ENCODE measurements at regions not wholly inside any gene's neighbourhood (a gene's known extent, or its start where the extent isn't known, plus 50 kb on each side); places are given as distances from the start of the nearest gene placed in this dataset.

DNA sequence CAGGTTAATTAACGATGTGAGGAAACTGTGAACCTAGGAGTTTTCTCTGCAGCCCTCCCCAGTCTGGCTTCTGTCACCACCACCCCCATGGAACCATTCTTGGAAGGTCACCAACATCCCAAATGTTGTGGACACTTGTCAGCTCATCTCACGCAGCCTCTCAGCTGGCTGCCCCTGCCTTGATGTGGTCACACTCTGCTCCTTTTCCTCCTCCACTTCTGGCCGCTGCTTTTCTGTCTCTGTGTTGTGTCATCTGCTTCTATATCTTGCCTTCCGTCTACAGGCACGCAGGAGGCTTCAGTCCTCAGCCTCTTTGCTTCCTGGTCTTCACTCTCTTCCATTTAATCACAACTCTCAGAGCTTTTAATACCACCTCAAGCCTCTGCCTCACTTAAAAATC, 371.5 kb upstream of the SLIT2 start:
- H3K27ac Mint-ChIP-seq: no peak overlapping the region
- H3K4me1 Mint-ChIP-seq: no peaks in the 10 kb centered on the region
- no peak overlapping the region for H3K4me3 Mint-ChIP-seq
- no peaks in the 10 kb centered on the region for H3K27me3 Mint-ChIP-seq
- no peaks in the 10 kb centered on the region for H3K36me3 Mint-ChIP-seq
- peaks cover 0 to 12% (median 5%) of the 10 kb centered on the region in 3 donors for H3K9me3 Mint-ChIP-seq

DNA sequence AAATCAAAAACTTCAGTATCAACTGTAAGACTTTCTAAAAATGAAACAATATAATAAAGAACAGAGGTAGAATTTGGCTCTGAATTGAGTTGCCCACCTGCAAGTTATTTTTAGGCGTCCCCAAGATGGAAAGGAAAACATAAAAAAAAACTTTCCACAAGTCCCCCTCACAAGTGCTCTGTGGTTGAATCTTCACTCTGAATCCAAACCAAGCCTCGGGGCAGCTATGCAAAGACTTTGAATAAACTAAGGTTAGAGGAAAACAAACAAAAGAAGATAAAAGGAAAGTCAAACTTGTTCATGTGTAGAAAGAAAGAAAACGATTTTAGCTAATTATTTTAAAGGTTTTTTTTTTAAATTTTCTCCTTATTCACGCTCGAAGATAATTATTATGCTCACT, 372.4 kb upstream of the SLIT2 start:
- Mint-ChIP-seq H3K27me3 (no peaks in the 10 kb centered on the region), H3K36me3 (no peaks in the 10 kb centered on the region), H3K4me1 (no peaks in the 10 kb centered on the region), H3K27ac (no peak overlapping the region), H3K4me3 (no peak overlapping the region), H3K9me3 (peaks cover 0 to 12% (median 5%) of the 10 kb centered on the region in 3 donors)

DNA sequence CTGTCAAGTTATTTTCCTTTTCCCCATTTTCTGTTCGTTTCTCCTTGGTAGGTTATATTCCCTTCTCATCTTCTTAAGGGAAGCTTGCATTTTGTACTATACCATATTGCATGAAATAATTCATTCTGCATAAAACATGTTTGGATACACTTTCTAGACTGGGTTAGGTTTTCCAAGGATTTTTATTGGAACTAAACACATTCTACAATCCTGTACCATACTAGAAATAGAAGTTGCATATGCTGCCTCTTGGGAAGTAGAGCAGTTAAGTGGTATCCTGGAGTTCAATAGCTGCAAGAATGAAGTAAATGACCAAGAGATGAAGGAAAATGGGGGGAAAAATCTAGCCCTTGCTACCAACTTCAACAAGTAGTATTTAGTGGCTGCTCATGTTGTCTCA, 393.7 kb upstream of the SLIT2 start:
- no peaks in the 10 kb centered on the region for H3K27me3 Mint-ChIP-seq

DNA sequence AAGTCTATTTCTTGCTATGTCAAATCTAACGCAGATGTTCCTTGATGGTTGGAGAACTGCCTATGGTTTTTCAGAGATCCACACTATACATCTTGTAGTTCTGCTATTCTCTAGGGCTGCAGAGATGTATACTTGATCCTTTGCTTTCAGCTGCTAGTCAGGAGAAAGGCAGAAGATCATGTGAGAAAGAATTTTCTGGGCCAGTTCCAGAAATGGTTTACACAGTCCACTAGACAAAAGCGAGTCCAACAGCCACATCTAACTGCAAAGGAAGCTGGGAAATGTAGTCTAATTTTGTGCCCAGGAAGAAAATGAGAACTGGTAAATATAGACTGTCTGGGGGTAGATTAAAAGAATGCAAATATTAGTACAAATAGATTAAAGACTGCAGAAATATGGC, 394.3 kb upstream of the SLIT2 start:
- Mint-ChIP-seq H3K4me1 (no peaks in the 10 kb centered on the region), H3K9me3 (peaks cover 4 to 15% (median 8%) of the 10 kb centered on the region in 3 donors), H3K27me3 (no peaks in the 10 kb centered on the region), H3K36me3 (no peaks in the 10 kb centered on the region), H3K4me3 (no peak overlapping the region), H3K27ac (no peak overlapping the region)

More for the DNA sequence above, 393.7 kb upstream of the SLIT2 start:
- H3K4me1 Mint-ChIP-seq: no peaks in the 10 kb centered on the region
- H3K27ac Mint-ChIP-seq: no peak overlapping the region
- no peak overlapping the region for H3K4me3 Mint-ChIP-seq
- H3K36me3 Mint-ChIP-seq: no peaks in the 10 kb centered on the region
- H3K9me3 Mint-ChIP-seq: peaks cover 4 to 13% (median 8%) of the 10 kb centered on the region in 3 donors

DNA sequence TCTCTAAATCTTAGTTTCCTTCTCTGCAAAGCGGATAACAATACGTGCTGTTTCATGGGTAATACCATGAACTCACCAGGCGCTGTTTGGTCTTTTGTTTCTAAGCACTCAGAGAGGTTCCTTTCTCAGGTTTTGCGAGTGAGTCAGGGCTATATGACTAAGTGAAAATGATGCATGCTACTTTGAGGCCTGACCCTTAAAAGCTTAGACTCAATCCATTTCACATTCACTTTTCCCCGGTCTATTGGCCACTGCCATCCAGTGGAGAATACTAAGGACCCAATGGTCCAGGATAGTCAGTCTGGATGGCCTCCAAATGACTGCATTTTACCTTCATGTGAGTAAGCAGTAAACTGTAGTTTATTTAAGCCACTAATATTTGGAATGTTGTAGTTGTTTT, 400.8 kb upstream of the SLIT2 start:
- H3K4me1 Mint-ChIP-seq: no peaks in the 10 kb centered on the region
- no peak overlapping the region for H3K4me3 Mint-ChIP-seq
- no peaks in the 10 kb centered on the region for H3K36me3 Mint-ChIP-seq
- H3K9me3 Mint-ChIP-seq: peaks cover 2 to 14% (median 3%) of the 10 kb centered on the region in 3 donors
- no peak overlapping the region for H3K27ac Mint-ChIP-seq
- H3K27me3 Mint-ChIP-seq: no peaks in the 10 kb centered on the region

DNA sequence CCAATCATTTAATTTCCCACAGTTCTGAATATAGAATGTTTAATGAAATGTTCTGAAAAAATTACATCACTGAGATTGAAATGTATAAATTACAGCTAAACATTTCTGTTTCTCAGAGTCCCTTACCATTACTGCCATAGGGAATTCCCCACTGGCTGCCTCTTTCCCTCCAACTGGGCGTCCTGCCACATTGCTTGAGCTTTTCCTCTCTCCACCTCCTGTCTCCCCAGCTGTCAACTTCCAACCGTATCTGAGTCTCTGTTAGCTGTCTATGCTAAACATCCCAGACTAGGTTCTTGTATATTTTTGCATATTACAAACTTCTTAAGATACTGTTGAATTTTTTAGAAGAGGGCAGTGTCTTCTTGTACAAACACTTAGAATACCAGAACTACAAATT, 407.3 kb upstream of the SLIT2 start:
- peaks cover 0 to 12% (median 3%) of the 10 kb centered on the region in 3 donors for H3K9me3 Mint-ChIP-seq
- H3K4me1 Mint-ChIP-seq: no peaks in the 10 kb centered on the region
- no peak overlapping the region for H3K27ac Mint-ChIP-seq
- H3K27me3 Mint-ChIP-seq: no peaks in the 10 kb centered on the region
- no peaks in the 10 kb centered on the region for H3K36me3 Mint-ChIP-seq
- H3K4me3 Mint-ChIP-seq: no peak overlapping the region

DNA sequence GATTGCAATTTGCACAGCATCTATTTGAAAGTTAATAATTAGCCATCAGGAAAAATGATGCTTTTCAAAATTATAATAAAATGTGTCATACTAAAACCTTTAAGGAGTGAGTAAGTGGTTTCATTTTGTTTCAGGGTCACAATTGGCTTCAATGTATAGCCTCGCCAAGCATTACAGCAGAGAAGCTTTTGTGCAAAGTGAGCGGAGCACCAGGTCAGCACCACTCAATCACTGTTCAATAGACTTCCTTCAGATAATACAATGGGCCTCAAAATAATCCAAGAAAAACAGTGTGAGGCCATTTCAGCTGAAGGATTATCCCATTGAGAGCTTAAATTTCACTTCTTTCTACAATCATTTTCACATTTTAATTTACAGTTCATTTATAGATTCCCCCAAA, 409.2 kb upstream of the SLIT2 start:
- H3K27ac Mint-ChIP-seq: no peak overlapping the region
- no peak overlapping the region for H3K4me3 Mint-ChIP-seq
- no peaks in the 10 kb centered on the region for H3K27me3 Mint-ChIP-seq
- H3K36me3 Mint-ChIP-seq: no peaks in the 10 kb centered on the region
- peaks cover 0 to 12% (median 3%) of the 10 kb centered on the region in 3 donors for H3K9me3 Mint-ChIP-seq
- H3K4me1 Mint-ChIP-seq: no peaks in the 10 kb centered on the region

DNA sequence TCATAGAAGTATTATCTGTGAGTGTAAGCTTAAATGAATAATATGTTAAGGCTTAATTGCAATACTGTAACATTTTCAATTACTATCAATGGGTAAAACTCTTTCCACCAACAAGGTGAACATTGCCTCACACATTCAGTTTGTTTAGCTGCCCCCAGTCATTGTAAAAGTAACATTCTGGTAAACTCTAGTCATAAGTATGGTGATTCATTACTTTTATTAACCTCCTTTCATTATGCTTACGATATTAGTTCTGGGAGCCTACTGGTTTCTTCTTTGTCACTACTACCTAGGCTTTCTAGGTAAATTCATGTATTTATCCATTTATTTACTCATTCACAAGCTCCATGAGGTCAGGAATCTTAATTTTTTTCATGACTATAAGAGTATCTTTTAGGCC, 412.8 kb upstream of the SLIT2 start:
- H3K4me1 Mint-ChIP-seq: no peaks in the 10 kb centered on the region
- no peak overlapping the region for H3K27ac Mint-ChIP-seq
- H3K9me3 Mint-ChIP-seq: peaks cover 0 to 19% (median 4%) of the 10 kb centered on the region in 3 donors
- H3K4me3 Mint-ChIP-seq: no peak overlapping the region
- no peaks in the 10 kb centered on the region for H3K27me3 Mint-ChIP-seq
- no peaks in the 10 kb centered on the region for H3K36me3 Mint-ChIP-seq

DNA sequence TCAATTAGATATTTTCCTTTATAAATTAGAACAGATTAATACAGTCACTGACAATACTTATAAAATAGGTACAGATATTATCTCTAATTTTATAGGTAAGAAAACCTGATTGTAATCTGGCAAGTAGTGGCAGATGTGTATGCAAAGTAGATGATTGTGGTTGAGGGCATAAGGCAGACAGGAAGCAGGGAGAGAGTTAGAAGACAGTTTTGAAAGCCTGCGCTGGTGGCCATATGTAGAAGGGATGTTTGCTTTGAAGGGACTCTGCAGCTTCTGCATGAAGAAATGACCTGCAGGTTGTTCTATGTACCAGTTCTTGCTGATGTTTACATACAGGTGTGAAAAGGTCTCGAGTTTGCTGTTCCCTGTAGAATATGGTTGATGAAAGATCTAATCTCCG, 416.3 kb upstream of the SLIT2 start:
- Mint-ChIP-seq H3K9me3 (peaks cover 0 to 12% (median 1%) of the 10 kb centered on the region in 3 donors), H3K4me3 (no peak overlapping the region), H3K36me3 (no peaks in the 10 kb centered on the region), H3K27ac (no peak overlapping the region), H3K27me3 (no peaks in the 10 kb centered on the region), H3K4me1 (no peaks in the 10 kb centered on the region)

DNA sequence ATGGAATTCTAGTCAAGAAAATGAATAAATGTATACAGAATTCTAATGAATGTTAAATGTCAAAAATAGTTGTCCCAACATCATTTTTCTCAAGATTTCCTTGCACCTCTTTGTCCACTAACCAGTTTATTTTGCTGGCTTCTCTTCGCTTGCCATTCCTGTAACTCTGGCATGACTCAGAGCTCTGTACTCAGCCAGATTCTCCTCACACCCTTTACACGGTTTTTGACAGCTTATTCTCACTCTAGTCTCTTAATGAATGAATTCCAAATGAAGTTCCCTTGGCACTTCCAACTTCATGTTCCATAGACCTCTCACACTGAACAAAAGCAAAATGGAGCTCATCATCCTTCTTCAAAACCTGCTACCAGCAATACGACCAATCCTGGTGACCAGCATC, 419.3 kb upstream of the SLIT2 start:
- peaks cover 1 to 10% (median 2%) of the 10 kb centered on the region in 3 donors for H3K9me3 Mint-ChIP-seq
- no peaks in the 10 kb centered on the region for H3K4me1 Mint-ChIP-seq
- H3K27ac Mint-ChIP-seq: no peak overlapping the region
- no peak overlapping the region for H3K4me3 Mint-ChIP-seq
- no peaks in the 10 kb centered on the region for H3K27me3 Mint-ChIP-seq
- peaks cover 3% of the 10 kb centered on the region for H3K36me3 Mint-ChIP-seq

DNA sequence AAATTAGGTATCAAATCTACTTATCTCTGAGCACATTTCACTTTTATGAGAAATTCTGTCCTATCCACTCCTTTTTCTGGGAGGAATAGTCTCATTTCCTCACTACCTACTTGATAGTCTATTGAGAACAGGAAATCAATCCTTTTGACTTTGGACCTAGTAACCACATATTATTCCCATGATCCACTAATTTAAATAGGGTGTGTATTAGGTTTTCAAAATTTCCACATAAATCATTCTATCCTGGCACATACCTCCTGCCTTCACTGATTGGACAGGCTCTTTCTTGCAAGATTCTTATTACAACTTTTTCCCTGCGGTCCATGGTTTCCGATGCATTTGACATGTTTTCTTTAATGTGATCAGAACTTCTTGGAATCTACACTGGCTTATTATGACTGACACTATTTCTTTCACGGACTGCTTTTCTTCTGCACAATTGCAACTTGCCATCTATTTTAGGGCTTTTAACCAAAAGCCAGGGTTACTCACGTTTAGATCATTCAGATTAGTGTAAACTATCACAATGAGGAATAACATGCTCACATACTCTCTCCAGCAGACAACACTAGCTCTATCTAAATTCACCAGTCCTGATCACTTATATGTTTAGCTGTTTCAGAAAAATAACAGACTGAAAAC, 419.9 kb upstream of the SLIT2 start:
- H3K4me3 Mint-ChIP-seq: no peak overlapping the region
- H3K4me1 Mint-ChIP-seq: no peaks in the 10 kb centered on the region
- no peak overlapping the region for H3K27ac Mint-ChIP-seq
- H3K36me3 Mint-ChIP-seq: peaks cover 3% of the 10 kb centered on the region
- H3K27me3 Mint-ChIP-seq: no peaks in the 10 kb centered on the region
- peaks cover 1 to 10% (median 3%) of the 10 kb centered on the region in 3 donors for H3K9me3 Mint-ChIP-seq

DNA sequence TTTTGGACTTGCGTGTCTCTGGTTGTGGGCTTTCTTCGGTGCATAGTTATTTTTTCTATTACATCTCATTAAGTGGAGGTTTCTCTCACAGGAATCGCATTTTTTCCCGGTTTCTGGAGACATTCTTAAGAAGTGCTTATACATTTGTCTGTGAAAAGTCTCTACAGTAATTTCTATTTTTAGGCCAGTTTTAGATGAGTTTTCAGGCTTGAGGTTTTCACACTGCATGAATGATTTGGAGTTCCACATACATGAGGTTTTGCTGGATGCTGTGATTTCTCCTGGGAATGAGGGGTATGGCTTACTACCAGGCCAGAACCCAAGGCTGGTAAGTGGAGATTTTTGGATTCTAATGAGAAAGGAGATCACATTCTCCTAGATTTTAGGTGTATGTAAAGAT, 422.6 kb upstream of the SLIT2 start:
- H3K36me3 Mint-ChIP-seq: peaks cover 3% of the 10 kb centered on the region
- no peaks in the 10 kb centered on the region for H3K27me3 Mint-ChIP-seq
- no peak overlapping the region for H3K4me3 Mint-ChIP-seq
- no peak overlapping the region for H3K27ac Mint-ChIP-seq
- peaks cover 0 to 3% (median 3%) of the 10 kb centered on the region in 3 donors for H3K9me3 Mint-ChIP-seq
- H3K4me1 Mint-ChIP-seq: no peaks in the 10 kb centered on the region

DNA sequence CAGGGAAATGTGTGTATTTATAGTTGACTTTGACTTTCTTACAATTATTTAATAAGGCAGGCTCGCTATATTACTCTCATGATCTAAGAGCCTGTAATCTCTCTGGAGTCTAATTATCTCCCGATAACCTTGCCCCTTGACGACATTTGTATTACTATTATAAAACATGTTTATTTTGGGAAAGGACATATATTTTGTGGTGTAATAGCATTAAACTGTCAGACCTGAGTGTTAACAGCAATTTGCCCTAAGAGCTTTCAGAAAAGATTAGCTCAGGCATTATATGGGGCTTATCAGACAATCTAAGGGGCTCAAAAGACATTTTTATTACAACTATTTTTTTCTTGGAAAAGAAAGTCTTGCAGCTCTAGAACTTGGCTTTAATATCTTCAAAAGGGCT, 427.9 kb upstream of the SLIT2 start:
- Mint-ChIP-seq H3K4me1 (no peaks in the 10 kb centered on the region), H3K27ac (no peak overlapping the region), H3K4me3 (no peak overlapping the region), H3K9me3 (peaks cover 1 to 3% (median 1%) of the 10 kb centered on the region in 3 donors), H3K36me3 (peaks cover 3% of the 10 kb centered on the region), H3K27me3 (no peaks in the 10 kb centered on the region)

DNA sequence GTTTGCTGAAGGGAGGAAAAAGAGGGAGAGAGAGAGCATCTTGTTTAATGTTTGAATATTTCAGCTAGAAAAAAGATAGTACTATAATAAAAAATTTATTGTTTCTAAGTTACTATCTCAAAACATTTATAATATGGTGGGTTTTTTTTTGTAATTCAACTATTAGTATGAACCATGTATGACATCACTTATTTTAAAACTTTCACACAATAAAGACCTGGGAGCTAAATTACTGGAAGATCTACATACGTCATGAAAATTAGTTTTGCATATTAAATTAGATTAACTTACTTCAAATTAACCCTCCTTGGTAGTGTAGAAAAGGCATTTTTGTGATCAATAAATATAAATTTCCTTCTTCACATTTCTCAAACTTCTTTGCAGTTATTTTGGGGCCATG, 432.0 kb upstream of the SLIT2 start:
- Mint-ChIP-seq H3K4me3 (no peak overlapping the region), H3K27me3 (no peaks in the 10 kb centered on the region), H3K36me3 (no peaks in the 10 kb centered on the region), H3K4me1 (no peaks in the 10 kb centered on the region), H3K9me3 (peaks cover 0 to 4% (median 3%) of the 10 kb centered on the region in 3 donors), H3K27ac (no peak overlapping the region)

DNA sequence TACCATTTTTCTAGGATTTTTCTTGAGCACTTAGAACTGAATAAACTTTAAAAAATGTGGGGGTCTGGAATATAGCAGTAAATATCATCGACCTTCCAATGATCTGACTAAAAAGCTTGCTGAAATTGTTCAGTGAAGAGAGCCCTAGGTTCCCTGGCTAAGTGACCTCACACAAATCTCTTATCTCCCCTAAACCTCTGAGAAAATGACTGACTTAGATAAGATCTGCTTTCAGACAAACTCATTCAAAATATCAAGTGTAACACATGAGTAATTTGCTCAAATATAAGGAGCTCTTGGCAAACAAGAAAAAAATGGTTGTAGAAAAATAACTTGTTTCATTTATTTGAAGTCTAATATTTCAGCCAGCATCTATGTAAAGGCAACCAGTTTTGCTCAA, 441.7 kb upstream of the SLIT2 start:
- Mint-ChIP-seq H3K9me3 (peaks cover 0 to 2% (median 0%) of the 10 kb centered on the region in 3 donors), H3K27ac (no peak overlapping the region)

DNA sequence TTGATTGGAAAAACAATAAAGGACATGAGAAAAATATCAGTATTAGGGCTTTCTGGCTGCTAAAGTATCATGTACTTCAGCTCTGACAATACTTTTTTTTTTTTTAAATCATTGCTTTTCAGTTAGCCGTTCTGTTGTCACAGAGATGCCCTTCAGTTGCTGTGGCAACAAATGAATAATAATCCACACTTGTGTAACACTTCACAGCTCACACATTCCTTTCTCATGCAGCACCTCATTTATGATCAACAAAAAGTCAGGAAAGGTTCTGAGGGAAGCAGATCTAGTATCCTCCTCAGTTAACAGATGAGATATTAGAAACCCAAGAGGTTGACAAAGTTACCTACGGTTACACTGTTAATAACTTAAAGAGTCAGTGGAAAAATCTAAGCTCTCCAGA, 444.2 kb upstream of the SLIT2 start:
- no peaks in the 10 kb centered on the region for H3K4me1 Mint-ChIP-seq
- no peak overlapping the region for H3K4me3 Mint-ChIP-seq
- no peaks in the 10 kb centered on the region for H3K36me3 Mint-ChIP-seq
- peaks cover 0 to 2% (median 0%) of the 10 kb centered on the region in 3 donors for H3K9me3 Mint-ChIP-seq
- no peak overlapping the region for H3K27ac Mint-ChIP-seq
- H3K27me3 Mint-ChIP-seq: no peaks in the 10 kb centered on the region

More for the DNA sequence above, 441.7 kb upstream of the SLIT2 start:
- no peaks in the 10 kb centered on the region for H3K27me3 Mint-ChIP-seq
- no peaks in the 10 kb centered on the region for H3K4me1 Mint-ChIP-seq
- no peak overlapping the region for H3K4me3 Mint-ChIP-seq
- H3K36me3 Mint-ChIP-seq: no peaks in the 10 kb centered on the region

Measured in IgD-negative memory B cell (primary cell).